CD4-positive, alpha-beta T cell treated with Interleukin-12 subunit alpha and Interleukin-12 subunit beta, for 1 hour (primary cell): ENCODE measurements at regions not wholly inside any gene's neighbourhood (a gene's known extent, or its start where the extent isn't known, plus 50 kb on each side); places are given as distances from the start of the nearest gene placed in this dataset.
A peak's percentile ranks its signal among the peaks of the same experiment; 100 is the strongest.

Experiments used
- DNase-seq: peaks from one replicate; pipeline ENCODE4 v3.0.0-alpha.2; 2020

DNA sequence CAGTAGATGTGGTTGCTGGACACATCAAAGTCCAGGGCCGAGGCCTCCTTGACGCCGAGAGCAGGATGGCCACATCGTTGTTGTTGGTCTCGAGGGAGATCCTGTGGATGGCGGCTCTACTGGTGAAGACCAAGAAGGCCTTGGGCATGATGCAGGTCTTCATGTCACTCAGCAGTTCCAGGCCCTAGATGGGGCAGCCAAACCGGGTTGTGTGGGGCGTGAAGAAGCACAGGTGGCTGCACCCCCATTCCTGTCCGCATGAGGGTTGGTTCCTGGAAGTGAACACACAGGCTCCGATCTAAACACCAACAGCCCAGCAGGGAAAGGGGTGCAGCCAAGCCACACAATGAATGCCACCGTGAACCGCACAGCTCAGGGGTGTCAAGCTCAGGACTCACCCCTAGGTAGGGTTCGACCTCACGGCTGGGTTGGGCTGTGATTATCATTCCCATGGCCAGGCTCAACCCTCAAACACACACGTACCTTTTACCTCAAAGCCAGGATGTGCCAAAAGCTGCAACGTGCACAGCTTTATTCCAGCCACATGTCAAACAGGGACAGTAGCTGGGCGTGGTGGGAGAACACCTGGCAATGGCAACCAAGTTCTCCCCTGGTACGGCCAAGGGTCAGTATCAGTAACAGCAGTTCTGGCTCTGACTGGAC is 132.3 kb downstream of the CRYBB2 start:
- DNase-seq = no peak

DNA sequence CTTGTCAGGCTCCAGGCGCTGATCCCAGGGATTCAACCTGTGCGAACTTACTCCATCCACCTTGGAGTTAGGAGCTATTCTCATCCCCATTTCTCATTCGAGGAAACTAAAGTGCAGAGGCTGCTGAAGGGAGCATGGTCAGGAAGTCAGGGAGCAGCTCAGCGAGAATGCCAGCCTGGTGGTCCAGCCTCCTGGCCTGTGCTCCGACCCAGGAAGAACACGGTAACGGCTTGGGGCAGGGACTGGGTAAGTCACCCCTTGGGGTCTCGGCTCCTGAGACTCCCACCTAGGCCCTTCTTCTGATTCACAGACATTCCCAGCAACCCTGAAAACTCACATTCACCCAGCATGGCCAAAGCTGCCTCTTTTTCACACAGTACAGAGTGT is 132.8 kb downstream of the CRYBB2 start:
- no peak for DNase-seq

DNA sequence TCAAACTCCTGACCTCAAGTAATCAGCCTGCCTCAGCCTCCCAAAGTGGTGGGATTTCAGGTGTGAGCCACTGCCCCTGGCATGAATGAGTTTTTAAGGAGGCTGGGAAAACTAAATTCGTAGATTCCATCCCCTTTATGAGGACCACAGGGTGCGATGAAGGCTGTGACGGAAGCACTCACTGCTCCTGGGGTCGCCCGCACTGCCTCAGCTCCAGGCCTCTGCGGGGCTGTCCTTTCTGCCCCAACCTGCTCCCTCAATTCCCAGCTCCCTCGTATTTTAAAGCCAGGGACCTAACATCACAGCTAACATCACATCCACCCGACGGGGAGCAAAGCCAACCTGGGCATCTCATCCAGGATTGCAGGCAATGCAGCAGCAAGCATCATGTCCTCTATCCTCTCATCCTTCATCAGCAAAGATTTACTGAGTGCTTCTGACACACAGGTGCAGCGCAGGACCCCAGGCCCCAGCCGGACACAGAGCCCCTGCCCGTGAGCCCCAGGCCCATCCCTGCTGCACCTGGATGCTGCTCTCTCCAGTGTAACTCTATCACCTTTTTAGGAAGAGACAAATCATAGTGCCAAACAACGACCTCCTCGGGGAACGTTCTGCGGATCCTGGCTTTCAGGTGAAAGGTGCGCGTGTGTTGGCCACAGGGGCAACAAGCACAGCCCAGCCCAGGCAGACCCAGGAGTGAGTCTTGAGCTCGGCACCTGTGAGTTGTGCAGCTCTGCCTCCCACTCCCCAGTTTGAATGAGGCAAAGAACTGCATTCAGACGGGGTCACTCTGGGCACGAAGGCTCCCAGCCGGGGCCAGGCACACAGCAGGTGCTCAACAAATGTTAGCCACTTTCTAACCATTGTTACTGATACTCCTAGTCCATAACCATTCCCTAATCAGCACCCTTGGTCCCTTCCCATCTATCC is 134.3 kb downstream of the CRYBB2 start:
- DNase-seq = no peak

DNA sequence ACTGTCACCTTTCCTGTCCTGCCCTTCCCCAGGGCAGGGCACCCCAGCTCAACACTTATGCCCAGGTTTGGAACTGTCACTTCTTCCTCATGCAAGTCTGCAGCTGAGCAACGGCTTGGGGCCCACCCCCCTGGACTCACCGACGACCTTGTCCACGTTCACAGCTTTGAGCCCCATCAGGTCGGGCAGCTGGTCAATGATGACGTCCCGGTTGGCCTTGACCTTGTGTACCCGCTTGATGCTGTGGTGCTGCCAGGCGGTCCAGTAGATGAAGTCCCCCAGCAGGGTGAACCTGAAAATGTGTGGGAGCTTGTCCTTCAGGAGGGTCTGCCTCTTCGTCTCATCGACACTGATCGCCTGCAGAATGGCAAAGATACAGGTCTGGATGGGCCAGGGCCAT is 135.0 kb downstream of the CRYBB2 start:
- no peak for DNase-seq

DNA sequence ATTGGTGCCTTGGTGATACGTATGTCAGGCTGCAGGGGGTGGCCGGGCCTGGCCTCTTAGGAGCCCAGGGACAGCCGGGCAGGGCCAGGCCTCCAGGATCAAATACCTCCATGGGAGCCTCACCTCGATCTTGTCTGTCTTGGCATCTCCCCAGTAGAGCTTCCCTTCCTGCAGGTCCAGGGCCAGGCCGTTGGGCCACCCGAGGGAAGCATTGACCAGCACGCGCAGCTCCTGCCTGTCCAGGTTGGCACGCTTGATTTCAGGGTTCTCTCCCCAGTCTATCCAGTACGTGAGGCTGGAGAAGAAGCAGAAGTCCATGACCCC is 137.7 kb downstream of the CRYBB2 start:
- no peak for DNase-seq

DNA sequence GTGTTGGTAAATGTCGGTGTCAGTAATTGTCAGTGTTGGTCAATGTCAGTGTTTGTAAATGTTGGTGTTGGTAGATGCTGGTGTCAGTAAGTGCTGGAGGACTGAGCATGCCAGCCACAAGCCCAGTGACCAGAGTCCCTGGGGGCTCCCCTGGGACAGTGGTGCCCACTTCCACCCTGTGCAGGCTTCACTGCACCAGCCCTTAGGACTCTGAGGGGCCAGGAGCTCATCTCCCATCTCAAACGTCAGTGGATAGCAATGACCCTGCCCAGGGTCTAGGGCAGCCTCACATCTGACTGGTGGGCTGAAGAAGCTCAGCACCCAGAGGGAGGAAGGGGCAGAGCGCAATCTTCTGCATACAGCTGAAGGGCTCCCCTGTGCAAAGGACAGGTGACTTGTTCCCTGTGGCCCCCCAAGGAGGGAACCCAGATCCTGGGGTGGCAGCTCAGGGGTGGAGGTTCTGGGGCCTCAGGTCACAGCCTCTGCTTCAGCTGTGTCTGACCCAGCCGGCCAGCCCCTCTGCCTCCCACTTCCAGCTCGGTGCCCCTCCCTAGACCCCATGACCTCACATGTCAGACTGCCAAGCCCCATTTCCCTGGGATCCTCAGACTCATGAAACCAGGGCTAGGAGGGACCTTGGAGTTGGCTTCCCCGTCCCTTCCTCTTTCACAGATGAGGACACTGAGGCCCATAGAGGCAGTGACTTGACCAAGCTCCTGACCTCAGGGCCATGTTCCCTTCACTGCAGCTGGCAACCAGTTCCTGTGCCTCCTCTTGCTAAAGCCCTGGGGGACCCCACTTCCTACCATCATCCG is 138.4 kb downstream of the CRYBB2 start:
- DNase-seq = no peak

DNA sequence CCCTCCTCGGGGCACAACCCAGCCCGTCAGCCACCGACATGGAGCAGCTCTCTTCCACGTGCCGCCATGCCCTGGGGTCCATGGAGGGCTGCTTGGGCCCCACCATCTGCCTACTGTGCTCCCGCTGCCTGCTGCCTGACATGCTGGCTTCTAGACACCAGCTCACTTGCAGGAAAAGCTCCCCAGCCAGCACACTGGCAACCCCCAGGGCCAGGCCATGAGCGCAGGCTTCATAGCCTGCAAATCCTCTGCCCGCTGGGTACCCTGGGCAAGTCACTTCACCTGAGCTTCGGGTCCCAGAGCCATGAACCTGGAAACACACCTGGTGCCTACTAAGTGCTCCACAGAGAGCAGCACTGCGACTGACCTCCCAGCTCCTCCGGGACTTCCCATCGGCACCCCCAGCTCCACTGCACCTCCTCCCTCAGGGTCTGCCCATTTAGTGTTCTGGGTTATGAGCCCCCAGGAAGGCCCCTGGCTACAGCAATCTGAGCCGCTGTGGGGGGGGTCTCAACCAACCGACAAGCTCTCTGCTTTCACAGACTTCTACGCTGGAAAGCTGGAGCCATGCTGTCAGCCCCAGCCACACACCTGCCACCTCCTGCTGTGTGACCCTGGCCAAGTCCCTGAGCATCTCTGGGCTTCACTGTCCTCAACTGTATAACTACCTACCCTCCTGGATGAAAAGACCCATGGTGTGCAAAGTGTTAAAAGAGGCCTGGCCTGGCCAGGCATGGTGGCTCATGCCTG is 139.2 kb downstream of the CRYBB2 start:
- no peak for DNase-seq

DNA sequence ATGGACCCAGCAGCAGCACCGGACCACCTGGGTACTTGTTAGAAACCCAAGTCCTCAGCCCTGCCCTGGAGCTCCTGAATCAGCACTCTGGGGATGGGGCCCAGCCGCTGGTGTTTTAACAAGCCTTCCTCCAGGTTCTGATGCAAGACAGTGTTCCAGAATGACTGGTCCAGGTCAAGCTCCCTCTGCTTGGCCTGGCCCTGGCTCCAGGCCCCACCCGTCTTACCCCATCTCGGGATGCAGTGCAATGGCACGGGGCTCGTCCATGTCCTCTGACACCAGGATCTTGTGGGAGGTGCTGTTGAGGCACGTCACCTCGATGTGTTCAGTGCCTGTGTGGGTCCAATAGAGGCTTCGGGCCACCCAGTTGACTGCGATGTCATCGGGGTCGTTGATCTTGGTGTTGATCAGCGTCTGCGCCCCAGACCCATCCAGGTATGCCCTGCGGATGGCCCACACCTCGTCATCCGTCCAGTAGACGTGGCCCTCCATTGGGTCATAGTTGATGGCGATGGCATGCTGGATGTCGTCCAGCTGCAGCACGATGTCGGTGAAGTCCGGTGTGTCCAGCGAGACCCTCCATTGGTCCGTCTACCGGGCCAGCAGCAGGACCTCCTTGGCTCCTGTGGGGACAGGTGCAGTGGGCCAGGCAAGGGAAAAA is 140.3 kb downstream of the CRYBB2 start:
- DNase-seq = no peak

DNA sequence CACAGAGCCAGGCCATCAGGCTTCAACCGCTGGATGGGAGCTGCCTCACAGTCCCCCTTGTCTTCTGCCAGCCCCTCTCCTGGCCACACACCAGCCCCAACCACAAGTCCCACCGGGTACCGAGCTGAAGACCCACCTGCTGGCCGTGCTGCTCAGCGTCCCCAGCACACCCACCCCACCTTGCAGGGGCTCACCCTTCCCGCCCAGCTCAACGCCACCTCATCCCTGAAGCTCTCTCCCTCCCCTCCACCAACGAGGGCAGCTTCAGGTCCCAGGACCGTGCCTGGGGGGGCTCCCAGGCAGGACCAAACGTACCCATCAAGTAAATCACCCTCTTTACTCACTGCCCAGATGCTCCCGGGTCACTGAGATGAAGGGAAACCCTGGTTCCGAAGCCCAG is 141.0 kb downstream of the CRYBB2 start:
- DNase-seq = no peak

DNA sequence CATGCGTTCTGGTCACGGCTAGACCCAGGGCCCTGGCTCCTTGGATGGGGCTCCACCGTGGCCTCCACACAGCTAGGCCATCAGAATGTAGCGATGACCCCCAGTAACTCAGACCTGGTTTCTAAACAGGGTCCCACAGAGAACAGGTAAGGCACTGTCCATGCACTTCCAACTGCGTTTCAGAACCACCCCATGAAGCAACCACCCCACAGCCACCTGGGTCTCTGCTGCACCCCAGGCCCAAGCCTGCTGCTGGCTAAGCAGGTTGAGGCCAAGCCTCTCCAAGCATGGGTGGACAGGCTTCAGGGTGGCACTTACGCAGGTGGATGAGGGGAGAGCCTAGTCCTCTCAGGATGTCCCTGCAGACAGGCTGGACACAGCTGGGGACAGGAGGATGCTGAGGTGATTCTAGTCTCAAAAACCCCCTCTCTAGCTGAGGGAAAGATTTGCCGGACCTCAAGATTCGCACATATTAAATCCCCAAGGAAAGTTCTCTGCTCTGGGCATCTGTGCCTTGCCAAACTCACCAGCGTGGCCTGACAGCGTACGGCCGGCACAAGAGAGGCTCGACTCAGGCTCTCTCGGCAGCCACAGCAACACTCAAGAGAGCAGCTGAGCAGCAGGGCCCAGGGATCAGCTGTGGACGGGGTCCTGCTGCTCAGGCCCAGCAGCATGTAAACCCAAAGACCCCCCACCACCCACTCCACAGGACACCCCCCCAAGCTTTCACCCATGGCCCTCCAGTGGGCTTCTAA is 141.6 kb downstream of the CRYBB2 start:
- DNase-seq = no peak

DNA sequence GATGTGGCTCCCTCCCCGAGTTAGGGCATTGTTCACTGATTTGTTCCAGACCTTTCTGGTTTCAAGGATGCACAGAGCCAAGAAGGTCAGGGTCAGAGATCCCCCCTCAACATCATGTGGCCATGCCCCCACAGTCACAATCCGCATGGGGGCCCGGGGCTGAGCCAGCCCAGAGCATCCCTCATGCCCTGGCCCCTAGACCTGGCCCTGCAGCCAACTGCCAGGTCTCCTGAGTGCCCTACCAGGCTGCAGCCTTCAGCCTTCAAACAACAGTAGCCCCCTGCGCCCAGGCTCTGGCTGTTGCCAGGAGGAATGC is 142.4 kb downstream of the CRYBB2 start:
- no peak for DNase-seq

DNA sequence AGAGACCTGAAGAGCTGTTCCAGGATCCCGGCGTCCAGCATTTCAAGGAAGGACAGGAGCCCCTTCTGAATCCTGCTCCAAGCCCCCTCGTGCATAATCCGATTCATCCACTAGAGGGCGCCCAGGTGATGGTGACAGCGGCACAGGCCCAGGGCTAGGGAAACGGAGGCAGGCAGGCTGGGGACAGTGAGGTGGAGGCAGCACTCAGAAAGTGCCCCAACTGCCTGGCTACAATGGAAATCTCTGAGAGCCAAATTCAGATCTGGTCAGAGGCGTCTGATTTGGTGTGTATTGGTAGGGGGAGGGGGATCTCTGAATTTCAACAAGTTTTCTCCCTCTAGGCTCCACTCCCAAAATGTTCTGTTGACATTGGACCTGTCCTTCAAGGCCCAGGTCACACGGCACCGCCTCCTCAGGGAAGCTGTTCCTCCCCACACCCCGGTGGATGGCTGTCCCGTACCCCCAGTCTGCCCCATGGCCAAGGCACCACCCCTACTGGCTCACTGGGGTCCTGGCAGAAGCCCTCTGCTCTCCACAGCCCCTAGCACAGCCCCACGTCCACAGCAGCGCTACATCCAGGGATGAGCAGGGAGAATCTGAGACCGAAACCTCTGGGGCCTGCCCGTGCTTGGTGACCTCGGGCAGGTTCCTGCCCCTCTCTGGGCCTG is 142.9 kb downstream of the CRYBB2 start:
- DNase-seq = peak; percentile 65

DNA sequence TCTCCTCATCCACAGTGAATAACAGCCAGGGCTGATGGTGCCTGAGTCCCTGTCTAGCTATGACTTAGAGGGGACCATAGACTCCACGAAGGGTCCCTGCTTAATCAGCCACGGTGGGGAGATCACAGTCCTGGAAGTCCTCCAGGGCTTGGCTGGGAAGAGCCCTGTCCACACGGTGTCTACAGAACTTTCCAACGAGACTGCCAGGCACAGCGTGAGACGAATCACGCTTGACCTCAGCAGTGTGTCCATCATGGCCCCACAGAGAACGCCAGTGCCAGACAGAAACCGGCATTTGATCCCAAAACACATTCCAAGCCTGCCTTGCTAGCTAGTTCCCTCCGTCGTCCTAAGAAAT is 143.4 kb downstream of the CRYBB2 start:
- DNase-seq = no peak

DNA sequence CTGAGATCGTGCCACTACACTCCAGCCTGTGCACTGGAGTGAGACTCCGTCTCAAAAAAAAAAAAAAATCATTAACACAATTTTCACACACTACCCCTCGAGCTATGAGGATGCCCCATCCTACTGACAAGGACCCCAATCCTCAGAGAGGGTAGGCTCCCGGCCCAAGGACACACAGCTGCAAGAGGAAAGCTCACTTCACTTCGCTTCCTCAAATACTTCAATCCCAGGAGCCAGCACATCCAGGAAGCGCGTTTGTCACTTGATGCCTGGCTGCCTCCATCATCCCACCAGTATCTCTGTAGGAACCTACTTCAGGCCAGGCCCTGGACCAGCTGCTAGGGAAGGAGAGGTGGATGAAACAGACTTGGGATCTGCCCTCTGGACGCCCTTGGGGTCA is 144.0 kb downstream of the CRYBB2 start:
- no peak for DNase-seq

DNA sequence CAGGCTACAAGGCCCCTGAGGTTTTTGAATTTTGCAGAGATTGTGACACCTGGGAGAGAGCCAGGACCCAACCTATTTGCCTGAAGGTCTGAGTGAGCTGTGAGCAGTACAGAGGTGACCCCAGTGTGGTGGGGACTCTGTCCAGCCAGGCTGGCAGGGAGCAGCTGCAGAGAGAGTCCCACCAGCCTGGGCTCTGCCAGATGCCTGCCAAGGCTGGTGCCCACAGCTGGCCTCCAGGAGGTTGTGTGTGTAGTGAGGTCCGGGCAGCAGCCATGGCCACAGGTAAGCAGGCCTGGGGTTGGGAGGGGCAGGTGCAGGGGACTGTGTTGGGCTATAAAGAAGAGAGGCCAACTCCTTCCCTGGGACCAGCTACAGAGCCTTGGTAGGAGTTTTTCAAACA is 144.8 kb downstream of the CRYBB2 start:
- no peak for DNase-seq

DNA sequence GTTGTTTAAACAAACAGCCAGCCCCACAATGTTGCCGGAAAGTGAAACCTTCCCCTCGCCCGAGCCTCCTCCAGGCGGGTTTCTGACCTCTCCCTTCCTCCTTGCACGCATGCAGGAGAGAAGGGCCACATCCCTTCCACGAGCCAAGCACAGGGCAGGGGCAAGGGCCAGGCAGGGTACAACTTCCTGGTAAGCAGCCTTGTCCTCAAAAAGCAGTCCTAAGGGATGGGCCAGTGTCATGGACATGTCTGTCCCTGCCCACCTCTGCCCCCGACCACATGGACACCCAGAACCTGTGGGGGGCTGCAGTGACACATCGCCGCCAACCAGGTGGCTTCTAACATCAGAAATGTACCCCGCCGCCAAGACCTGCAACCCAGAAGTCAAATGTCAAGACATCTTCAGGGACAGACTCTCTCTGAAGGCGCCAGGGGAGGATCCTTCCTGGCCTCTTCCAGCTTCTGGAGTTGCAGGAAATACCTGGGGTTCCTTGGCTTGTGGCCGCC is 145.3 kb downstream of the CRYBB2 start:
- DNase-seq = no peak

DNA sequence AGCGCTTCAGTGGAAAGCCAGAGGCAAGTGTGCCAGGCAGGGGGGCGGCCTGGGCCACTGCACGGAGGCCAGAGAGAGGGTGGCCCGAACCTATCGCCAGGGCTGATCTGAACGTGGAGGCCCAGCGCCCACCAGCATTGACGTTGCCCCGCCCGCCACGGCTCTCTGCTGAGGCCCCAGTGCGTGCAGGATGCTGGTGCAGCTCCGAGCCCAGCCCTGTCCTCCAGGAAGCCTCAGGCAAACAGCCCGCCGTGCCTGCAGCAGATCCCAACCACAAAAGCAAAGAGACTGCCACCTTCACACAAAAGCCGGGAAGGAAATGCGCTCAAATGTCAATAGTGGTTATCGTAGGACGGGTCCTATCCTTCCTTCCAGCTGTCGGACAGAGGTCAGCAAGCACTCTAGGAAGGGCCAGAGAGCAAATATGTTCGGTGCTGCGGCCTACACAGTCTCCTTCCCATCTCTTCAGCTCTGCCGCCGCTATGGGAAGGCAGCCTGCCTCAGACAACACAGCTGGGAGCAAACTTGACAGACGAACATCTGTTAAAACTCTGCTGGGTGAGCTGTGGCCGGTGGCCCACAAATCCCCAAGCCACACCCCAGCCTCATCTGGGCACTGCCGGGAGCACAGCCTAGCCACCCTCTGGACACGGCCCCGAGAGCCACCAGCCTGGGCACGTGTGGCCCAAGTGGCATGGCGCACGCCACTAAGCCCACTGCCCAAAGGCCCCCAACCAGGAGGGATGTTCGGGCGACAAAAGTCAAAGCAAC is 146.2 kb downstream of the CRYBB2 start:
- DNase-seq = no peak

DNA sequence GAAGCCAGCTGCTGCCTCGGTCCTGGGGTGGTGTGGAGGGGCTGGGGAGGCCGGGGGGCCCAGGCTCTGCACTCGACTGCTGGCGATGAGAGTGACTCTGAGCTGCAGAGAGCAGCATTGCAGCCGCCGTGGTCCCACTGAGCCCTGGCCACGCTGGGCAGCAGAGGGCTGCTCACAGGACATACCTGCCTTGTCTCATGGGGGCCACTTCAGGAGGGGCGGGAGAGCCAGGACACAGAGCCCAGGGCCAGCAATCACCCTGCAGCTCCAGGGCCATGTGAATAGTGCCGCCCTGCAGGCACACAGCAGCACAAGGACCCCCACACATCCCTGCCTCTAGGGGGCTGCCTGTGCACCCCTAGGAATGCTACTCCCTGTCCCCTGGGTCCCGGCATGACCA is 147.0 kb downstream of the CRYBB2 start:
- no peak for DNase-seq

DNA sequence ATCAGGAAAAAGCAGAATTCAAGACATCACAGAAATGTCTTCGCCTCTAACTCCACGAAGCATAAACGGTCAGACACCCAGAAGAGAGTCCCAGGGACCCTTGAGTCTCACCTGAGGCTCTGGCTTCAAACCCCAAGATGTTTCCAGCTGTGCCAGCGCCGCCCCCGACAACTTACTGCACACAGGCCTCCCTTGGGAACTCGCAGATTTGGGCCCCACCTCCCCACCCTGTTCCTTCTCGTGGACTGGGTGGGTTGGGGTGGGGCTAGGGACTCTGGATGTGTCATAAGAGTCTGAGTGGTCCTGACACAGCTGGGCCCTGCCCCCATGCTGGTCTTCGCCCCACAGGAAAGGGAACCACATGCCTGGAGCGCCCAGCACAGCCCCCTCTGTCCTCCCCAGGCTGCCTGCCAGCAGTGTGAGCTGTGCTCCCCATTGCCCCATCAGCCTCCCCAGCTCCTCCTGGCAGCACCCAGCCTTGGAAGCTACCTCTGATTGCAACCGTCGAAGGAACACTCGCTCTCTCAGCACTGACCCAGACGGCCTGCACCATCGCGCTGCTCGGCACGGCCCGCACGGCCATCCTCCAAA is 147.5 kb downstream of the CRYBB2 start:
- DNase-seq = no peak

DNA sequence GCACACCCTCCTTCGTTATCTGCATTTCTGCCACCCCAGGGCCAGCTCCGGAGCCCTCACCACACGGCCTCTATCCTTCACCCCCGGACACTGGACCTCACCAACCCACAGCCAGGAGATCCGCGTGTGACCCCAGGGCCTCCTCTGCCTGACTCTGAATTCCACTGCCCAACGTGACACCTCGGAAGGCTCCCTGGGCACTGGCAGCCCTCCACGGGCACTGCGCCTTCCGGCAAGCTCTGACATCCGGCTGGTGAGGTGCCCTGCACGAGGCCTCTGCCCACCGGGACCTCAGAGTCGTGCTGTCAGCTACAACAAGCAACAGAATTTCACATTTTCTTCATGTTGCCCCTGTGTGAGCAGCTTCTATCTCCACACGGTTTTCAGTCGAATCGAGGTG is 148.3 kb downstream of the CRYBB2 start:
- no peak for DNase-seq
